K562 (cell line): ENCODE measurements at regions not wholly inside any gene's neighbourhood (a gene's known extent, or its start where the extent isn't known, plus 50 kb on each side); places are given as distances from the start of the nearest gene placed in this dataset.

Experiments
- CREB1 ChIP-seq, 2 experiments: sonication (generic) in 1 of 2; formaldehyde crosslinking in 1 of 2; IDR thresholded peaks; 2 replicates each; pipeline versions ENCODE4 v1.6.1 to v1.8.0; 2012 to 2022; ENCODE audit warnings: inconsistent platforms in 1 of 2, mild to moderate bottlenecking in 1 of 2, missing genetic modification reagents in 1 of 2, moderate library complexity in 1 of 2
- NCOA6 ChIP-seq: fragments of 450-650 bp; IDR thresholded peaks from 2 replicates; pipeline ENCODE4 v1.6.1; 2017; ENCODE audit warnings: mild to moderate bottlenecking
- SAFB ChIP-seq: fragments of 200-400 bp; formaldehyde crosslinking; IDR thresholded peaks from 2 replicates; pipeline ENCODE4 v1.6.1; 2017; ENCODE audit warnings: low read depth, low read length, borderline replicate concordance
- SRF ChIP-seq, 2 experiments: fragments of 250-450, 450-650 bp in 1 of 2; sonication (Bioruptor Pico) in 1 of 2; sonication (generic) in 1 of 2; formaldehyde crosslinking; IDR thresholded peaks; 2 replicates each; pipeline versions ENCODE4 v1.5.0 to v1.5.1; 2020 to 2022; ENCODE audit warnings: mild to moderate bottlenecking in 1 of 2, missing genetic modification reagents in 1 of 2
- XRCC5 ChIP-seq: fragments of 200-400 bp; formaldehyde crosslinking; IDR thresholded peaks from 2 replicates; pipeline ENCODE4 v1.6.1; 2017; ENCODE audit warnings: low read depth, mild to moderate bottlenecking, low read length
- TF ChIP-seq, protein P1 (sequence below), 3 experiments: IDR thresholded peaks in 2 of 3; conservative IDR thresholded peaks in 1 of 3; 2 replicates each; pipeline ENCODE4 v1.5.1; 2011 to 2012; ENCODE audit warnings: low read length in 3 of 3, mild to moderate bottlenecking in 3 of 3, control low read depth in 2 of 3, improper control_type of control experiment in 1 of 3, inconsistent platforms in 1 of 3, low read depth in 1 of 3, mixed read lengths in 1 of 3, moderate library complexity in 1 of 3; ENCODE audit not compliant: insufficient read depth in 2 of 3
- TF ChIP-seq, protein P2 (sequence below), 2 experiments: fragments of 450-650 bp; IDR thresholded peaks; 2 replicates each; pipeline ENCODE4 v1.6.1; 2016
- TF ChIP-seq, protein P3 (sequence below): sonication (generic); formaldehyde crosslinking; IDR thresholded peaks from 2 replicates; pipeline ENCODE4 v1.5.0; 2020; ENCODE audit warnings: missing genetic modification reagents
- TF ChIP-seq, protein P4 (sequence below): fragments of 450-650 bp; IDR thresholded peaks from 2 replicates; pipeline ENCODE4 v1.6.1; 2016; ENCODE audit warnings: low read depth, mild to moderate bottlenecking, moderate library complexity

DNA sequence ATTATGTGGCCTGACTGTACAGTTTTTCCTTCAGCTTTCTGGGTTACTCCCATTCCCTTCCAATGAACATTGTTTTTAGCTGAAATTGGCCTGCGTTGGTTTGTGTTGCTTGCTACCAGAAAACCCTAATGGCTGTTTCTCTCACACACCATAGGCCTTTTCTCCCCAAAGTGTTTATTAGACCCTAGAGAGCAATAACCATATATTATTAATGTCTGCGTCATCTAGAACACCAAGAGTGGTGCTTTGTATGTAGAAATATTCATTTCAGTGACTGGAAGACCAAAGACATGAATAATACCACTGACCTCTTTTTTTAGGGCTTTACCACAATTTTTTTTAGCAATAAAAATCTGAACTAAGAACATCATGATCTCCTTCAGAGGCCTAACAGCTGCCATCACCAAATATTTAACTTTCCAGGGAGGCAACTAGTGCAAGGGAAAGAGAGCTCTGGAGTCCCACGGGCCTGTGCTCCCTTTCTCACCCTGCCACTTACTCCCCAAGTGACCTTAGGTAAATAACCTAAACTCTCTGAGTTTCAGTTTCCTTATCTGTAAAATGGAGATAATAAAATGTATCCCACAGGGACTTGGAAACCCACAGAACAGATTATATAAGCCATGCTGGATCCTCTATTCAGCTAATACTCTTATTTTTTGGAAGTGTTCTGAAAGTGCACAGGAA lies 201.9 kb upstream of the ISL1 start:
- TF ChIP-seq, protein P1, sequence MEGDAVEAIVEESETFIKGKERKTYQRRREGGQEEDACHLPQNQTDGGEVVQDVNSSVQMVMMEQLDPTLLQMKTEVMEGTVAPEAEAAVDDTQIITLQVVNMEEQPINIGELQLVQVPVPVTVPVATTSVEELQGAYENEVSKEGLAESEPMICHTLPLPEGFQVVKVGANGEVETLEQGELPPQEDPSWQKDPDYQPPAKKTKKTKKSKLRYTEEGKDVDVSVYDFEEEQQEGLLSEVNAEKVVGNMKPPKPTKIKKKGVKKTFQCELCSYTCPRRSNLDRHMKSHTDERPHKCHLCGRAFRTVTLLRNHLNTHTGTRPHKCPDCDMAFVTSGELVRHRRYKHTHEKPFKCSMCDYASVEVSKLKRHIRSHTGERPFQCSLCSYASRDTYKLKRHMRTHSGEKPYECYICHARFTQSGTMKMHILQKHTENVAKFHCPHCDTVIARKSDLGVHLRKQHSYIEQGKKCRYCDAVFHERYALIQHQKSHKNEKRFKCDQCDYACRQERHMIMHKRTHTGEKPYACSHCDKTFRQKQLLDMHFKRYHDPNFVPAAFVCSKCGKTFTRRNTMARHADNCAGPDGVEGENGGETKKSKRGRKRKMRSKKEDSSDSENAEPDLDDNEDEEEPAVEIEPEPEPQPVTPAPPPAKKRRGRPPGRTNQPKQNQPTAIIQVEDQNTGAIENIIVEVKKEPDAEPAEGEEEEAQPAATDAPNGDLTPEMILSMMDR (IDR thresholded peaks at IDR 0.05 in 2 of 3, conservative IDR thresholded peaks at IDR 0.05 in 1 of 3; ENCODE audit: insufficient read depth in 2 of 3, low read depth in 1 of 3, low read length in 3 of 3): no peak
- TF ChIP-seq XRCC5: no peak
- TF ChIP-seq, protein P2, sequence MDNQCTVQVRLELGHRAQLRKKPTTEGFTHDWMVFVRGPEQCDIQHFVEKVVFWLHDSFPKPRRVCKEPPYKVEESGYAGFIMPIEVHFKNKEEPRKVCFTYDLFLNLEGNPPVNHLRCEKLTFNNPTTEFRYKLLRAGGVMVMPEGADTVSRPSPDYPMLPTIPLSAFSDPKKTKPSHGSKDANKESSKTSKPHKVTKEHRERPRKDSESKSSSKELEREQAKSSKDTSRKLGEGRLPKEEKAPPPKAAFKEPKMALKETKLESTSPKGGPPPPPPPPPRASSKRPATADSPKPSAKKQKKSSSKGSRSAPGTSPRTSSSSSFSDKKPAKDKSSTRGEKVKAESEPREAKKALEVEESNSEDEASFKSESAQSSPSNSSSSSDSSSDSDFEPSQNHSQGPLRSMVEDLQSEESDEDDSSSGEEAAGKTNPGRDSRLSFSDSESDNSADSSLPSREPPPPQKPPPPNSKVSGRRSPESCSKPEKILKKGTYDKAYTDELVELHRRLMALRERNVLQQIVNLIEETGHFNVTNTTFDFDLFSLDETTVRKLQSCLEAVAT (IDR thresholded peaks at IDR 0.05): no peak
- TF ChIP-seq, protein P3, sequence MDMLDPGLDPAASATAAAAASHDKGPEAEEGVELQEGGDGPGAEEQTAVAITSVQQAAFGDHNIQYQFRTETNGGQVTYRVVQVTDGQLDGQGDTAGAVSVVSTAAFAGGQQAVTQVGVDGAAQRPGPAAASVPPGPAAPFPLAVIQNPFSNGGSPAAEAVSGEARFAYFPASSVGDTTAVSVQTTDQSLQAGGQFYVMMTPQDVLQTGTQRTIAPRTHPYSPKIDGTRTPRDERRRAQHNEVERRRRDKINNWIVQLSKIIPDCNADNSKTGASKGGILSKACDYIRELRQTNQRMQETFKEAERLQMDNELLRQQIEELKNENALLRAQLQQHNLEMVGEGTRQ (CRISPR knock-in tag): no peak
- no peak for TF ChIP-seq NCOA6
- no peak for TF ChIP-seq SRF (CRISPR knock-in tag; IDR thresholded peaks at IDR 0.05)
- TF ChIP-seq, protein P4, sequence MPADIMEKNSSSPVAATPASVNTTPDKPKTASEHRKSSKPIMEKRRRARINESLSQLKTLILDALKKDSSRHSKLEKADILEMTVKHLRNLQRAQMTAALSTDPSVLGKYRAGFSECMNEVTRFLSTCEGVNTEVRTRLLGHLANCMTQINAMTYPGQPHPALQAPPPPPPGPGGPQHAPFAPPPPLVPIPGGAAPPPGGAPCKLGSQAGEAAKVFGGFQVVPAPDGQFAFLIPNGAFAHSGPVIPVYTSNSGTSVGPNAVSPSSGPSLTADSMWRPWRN: no peak
- no peak for TF ChIP-seq CREB1 (IDR thresholded peaks at IDR 0.05)
- TF ChIP-seq CREB1 (CRISPR knock-in tag; IDR thresholded peaks at IDR 0.05): no peak
- no peak for TF ChIP-seq SAFB
